GM21526 (cell line): ENCODE measurements at regions not wholly inside any gene's neighbourhood (a gene's known extent, or its start where the extent isn't known, plus 50 kb on each side); places are given as distances from the start of the nearest gene placed in this dataset.

Experiments used
- ATAC-seq: cut with Tn5 transposase; IDR thresholded peaks from one replicate; pipeline ENCODE4 v1.9.1; 2021; ENCODE audit warnings: moderate library complexity; ENCODE audit not compliant: unreplicated experiment, low FRiP score

- no peak for ATAC-seq
Observed at GRCh38 chr14:55734731-55735130, 154.7 kb downstream of the KTN1 start.

GRCh38 chr14:55739967-55740648 is 160.1 kb downstream of the KTN1 start:
- no peak for ATAC-seq

- no peak for ATAC-seq
Observed at GRCh38 chr14:55740649-55740989, 160.6 kb downstream of the KTN1 start.

- no peak for ATAC-seq
Observed at GRCh38 chr14:55741240-55741639, 161.2 kb downstream of the KTN1 start.

- ATAC-seq: no peak
Observed at GRCh38 chr14:55743551-55743950, 163.5 kb downstream of the KTN1 start.

GRCh38 chr14:55744321-55744720 is 164.3 kb downstream of the KTN1 start:
- ATAC-seq: no peak

GRCh38 chr14:55745906-55746305 is 165.9 kb downstream of the KTN1 start:
- no peak for ATAC-seq

GRCh38 chr14:55746558-55746957 is 166.6 kb downstream of the KTN1 start:
- no peak for ATAC-seq

GRCh38 chr14:55747186-55747585 is 167.2 kb downstream of the KTN1 start:
- ATAC-seq: no peak

- no peak for ATAC-seq
Observed at GRCh38 chr14:55749201-55749812, 169.3 kb downstream of the KTN1 start.

- ATAC-seq: no peak
Observed at GRCh38 chr14:55749946-55750345, 169.9 kb downstream of the KTN1 start.

- no peak for ATAC-seq
Observed at GRCh38 chr14:55752580-55753390, 172.8 kb downstream of the KTN1 start.

- ATAC-seq: no peak
Observed at GRCh38 chr14:55754471-55754870, 174.5 kb downstream of the KTN1 start.

- ATAC-seq: no peak
Observed at GRCh38 chr14:55754871-55755270, 174.9 kb downstream of the KTN1 start.

GRCh38 chr14:55756078-55756477 is 176.1 kb downstream of the KTN1 start:
- ATAC-seq: no peak

- no peak for ATAC-seq
Observed at GRCh38 chr14:55756557-55756956, 176.6 kb downstream of the KTN1 start.

GRCh38 chr14:55758796-55759195 is 178.8 kb downstream of the KTN1 start:
- ATAC-seq: no peak

GRCh38 chr14:55760789-55761566 is 181.0 kb downstream of the KTN1 start:
- no peak for ATAC-seq

GRCh38 chr14:55761651-55762050 is 181.6 kb downstream of the KTN1 start:
- ATAC-seq: no peak

GRCh38 chr14:55762595-55763232 is 182.7 kb downstream of the KTN1 start:
- ATAC-seq: no peak
